ENCODE measurements at regions not wholly inside any gene's neighbourhood (a gene's known extent, or its start where the extent isn't known, plus 50 kb on each side); places are given as distances from the start of the nearest gene placed in this dataset.

DNA sequence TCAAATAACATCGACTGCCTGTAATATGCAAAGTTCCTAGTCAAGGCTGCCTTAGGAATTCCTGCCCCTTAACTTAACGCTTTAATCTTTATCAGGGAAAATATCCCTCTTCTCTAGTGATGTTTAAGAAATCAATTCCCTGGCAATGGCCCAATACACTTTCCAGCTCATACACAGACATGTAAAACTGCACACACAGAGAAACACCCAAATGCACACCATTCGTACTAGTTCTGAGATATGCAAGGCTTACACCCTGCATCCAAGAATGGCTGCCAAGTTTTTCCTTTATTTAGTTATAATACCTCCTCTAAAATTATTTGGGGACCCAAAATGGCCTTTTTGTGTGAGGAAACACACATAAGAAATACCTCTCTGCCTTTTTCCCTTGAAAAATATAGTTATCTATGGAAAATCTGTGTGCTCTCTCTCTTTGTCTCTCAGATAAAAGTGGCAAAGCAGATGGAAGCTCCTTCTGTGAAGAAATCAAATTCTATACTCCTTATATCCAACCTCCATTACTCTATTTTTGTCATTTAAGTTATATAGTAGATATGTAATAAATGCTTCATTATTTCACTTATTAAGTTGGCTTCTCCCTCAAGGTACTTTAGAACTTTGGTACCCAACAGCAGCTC, 120.0 kb upstream of the MDM1 start:
- no peak overlapping the region for H3K27ac ChIP-seq
- TF ChIP-seq, protein P1, sequence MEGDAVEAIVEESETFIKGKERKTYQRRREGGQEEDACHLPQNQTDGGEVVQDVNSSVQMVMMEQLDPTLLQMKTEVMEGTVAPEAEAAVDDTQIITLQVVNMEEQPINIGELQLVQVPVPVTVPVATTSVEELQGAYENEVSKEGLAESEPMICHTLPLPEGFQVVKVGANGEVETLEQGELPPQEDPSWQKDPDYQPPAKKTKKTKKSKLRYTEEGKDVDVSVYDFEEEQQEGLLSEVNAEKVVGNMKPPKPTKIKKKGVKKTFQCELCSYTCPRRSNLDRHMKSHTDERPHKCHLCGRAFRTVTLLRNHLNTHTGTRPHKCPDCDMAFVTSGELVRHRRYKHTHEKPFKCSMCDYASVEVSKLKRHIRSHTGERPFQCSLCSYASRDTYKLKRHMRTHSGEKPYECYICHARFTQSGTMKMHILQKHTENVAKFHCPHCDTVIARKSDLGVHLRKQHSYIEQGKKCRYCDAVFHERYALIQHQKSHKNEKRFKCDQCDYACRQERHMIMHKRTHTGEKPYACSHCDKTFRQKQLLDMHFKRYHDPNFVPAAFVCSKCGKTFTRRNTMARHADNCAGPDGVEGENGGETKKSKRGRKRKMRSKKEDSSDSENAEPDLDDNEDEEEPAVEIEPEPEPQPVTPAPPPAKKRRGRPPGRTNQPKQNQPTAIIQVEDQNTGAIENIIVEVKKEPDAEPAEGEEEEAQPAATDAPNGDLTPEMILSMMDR (conservative IDR thresholded peaks at IDR 0.05), result no peak
- TF ChIP-seq ZFX (IDR thresholded peaks at IDR 0.05), result no peak

DNA sequence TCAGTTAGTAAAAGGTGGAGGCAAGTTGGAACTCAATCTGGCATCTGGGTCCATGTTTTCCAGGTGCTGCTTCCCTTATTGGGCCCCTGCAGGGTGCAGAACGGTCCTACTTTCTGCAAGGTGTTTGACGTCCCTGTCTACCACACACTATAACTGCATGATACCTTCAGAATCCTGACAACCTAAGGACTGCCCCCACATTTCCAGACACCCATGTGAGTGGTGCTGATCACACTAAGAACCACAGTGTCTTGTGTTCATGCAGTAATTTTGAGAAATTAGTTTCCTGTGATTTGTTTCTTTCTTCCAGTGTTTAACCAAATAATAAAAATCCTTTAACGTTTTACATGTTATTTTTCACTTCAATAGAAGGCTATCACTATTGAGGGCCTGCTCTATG, 121.1 kb upstream of the MDM1 start:
- TF ChIP-seq, protein P1 (conservative IDR thresholded peaks at IDR 0.05), result no peak
- TF ChIP-seq ZFX (IDR thresholded peaks at IDR 0.05), result no peak
- H3K27ac ChIP-seq, result no peak overlapping the region

DNA sequence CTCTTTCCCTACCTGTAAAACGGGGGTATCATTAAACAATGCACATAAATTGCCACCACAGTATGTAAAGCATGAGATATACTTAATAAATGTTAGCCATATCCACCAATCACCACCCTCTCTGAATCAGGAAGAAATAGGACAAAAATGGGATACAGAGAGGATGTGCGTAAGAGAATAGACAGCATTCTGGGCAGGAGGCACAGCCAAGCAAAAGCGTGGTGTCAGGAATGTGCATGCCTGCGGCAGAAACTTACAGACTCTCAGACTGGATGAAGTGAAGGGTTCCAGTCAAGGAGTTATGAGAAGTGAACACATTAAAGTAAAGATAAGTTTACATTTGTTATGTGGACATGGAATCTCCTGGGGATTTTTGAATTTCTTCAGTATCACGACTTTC, 121.7 kb upstream of the MDM1 start:
- no peak for TF ChIP-seq ZFX (IDR thresholded peaks at IDR 0.05)
- TF ChIP-seq, protein P1 (conservative IDR thresholded peaks at IDR 0.05), result no peak
- no peak overlapping the region for H3K27ac ChIP-seq

DNA sequence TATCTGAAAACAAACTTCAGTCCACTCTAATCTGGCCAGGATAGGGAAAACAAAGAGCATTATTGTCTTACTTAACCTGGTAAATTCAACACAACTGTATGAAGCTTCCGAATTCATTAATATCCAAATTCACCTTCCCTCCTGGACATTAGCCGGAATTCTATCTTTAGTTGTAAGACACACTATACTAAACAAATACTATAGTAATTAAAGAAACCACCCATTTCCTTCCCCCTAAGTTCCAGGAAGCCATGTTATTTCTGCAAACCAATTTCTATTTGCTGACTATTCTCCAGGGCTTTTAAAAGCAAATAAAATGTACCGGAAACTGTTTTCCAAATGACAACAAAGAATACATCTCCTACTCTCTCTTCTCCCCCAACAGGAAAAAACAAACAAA, 122.7 kb upstream of the MDM1 start:
- H3K27ac ChIP-seq, result no peak overlapping the region

DNA sequence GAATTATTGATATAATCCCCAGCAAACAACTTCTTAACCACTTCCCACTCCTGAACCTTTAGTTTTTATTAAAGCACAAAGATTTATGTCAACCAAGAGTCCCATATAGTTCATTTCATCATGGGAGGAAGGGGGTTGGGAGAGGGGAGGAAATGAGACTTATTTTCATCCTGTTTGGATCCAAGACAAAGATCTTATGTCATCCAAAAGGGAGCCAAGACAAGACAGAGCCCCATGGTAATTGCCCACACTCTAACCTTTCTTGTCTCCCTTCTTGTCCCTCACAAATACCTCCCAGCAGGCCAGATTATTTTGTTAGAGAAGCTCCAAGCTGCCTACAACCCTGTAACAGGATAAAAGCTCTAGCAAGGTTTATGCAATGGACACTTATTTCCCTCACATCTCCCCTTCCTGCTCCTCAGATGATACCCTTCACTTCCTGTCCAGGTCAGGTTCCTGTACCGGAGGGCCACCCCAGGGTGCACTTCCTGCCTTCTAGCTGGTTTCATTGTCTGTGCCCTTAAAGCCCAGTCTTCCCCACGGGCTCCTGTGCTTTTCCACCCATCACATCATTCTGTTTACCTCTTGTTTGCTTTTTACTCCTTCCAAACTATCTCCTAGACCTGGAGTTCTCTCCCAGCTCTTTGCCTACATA, 123.7 kb upstream of the MDM1 start:
- TF ChIP-seq ZFX (IDR thresholded peaks at IDR 0.05), result no peak
- TF ChIP-seq, protein P1 (conservative IDR thresholded peaks at IDR 0.05), result no peak
- H3K27ac ChIP-seq, result no peak overlapping the region

More for the DNA sequence above, 122.7 kb upstream of the MDM1 start:
- TF ChIP-seq ZFX (IDR thresholded peaks at IDR 0.05), result no peak
- TF ChIP-seq, protein P1 (conservative IDR thresholded peaks at IDR 0.05), result no peak

DNA sequence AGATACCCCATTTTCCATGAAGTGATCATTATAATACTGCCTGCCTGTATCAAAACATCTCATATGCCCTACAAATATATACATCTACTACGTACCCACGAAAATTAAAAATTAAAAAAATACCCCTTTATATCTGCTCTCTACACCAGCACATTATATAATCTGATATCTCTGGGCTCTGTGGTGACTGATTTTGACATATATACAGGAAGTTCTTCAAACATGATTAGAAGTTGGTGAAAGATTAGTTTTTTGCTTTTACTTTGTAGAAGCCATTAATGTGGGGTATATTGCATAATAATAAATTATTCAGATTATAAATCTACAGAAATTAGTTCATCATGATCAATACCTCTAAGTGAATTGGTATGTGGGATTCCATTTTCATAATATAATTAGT, 126.7 kb upstream of the MDM1 start:
- no peak overlapping the region for H3K27ac ChIP-seq
- TF ChIP-seq, protein P1 (conservative IDR thresholded peaks at IDR 0.05), result no peak
- no peak for TF ChIP-seq ZFX (IDR thresholded peaks at IDR 0.05)

DNA sequence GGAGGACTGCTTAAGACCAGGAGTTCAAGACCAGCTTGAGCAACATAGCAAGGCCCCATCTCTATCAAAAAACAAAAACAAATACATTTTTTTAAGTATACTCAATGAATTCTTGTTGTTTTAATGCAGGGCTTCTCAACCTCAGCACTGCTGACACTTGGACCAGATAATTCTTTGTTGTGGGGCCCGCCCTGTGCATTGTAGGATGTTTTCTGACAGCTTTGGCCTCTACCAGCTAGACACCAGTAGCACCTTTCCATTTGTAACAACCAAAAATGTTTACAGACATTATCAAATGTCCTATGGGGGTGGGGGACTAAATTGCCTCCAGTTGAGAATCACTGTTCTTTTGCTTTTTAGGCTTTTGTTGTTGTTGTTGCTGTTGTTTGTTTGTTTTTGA, 128.1 kb upstream of the MDM1 start:
- no peak for TF ChIP-seq ZFX (IDR thresholded peaks at IDR 0.05)
- TF ChIP-seq, protein P1 (conservative IDR thresholded peaks at IDR 0.05), result no peak
- H3K27ac ChIP-seq, result no peak overlapping the region

Data from C4-2B (cell line).